ENCODE measurements at regions not wholly inside any gene's neighbourhood (a gene's known extent, or its start where the extent isn't known, plus 50 kb on each side); places are given as distances from the start of the nearest gene placed in this dataset.
"Not testable (repeated sequence)": the region's sequence is repeated elsewhere in the genome, so short reads cannot be mapped to it uniquely, and the experiment has no call there.

DNA sequence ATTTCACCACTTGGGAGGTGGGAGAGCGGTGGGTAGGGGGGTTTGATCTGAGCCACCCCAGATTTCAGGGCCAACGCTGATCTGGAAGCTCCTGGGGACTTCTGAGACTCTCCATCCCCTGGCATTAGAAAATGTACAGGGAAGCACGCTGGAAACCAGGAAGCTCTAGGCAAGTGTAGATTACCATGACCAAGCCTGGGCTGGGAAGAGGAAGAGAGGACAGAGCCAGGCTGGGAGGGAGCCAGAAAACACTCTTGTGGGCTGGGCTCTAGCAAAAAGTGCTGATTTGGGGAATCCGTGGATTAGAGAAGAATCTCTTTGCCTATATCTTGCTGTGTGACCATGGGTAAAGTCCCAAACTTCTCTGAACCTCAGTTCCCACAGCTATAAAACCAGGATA, 236.7 kb downstream of the BCL11B start:
- no peak for DNase-seq (ENCODE audit: low read depth in 4 of 4, low spot score in 2 of 4)

DNA sequence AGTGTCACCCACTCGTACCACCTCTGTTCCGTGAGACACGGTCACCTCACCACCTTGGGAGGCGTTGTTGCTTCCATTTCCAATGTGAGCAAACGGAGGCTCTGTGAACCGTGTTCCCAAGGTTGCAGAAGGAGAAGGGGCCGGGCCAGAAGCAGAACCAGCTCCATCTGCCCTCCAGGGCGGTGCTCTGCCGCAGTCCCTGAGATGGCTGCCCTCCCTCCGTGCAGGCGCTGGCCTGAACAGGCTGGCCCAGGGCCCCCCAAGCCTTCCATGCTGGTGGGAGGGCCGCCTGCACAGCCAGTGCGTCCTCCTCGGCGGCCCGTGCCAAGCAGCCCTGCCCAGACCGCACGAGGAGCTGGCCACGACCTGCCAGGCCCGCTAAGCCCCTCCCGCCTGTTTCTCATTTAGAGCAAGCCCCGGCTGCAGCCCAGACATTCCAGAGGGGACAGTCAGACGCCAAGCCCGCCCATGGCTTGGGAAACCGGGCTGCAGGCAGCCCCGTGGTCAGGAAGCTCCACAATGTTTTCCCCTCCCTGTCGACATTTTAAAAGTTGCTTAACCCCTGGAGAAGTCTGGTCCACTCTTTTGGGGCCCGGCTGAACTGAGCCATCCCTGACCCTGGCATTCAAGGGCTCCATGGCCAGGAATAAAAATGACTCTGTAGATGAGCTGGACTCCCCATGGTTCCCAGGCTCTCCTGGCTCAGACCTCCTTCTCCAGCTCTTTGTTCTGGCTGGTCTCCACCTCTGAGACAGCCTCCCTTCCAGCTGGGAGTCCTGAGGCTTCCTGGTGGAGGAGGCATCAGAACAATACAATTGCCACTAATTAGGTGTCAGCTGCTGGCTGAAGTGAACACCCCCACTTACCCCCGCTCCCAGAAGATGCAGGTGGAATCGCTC, 236.0 kb downstream of the BCL11B start:
- DNase-seq (ENCODE audit: low read depth in 4 of 4, low spot score in 2 of 4) = peak in 3 of 4 donors; percentile 5 to 33 (median 32)

DNA sequence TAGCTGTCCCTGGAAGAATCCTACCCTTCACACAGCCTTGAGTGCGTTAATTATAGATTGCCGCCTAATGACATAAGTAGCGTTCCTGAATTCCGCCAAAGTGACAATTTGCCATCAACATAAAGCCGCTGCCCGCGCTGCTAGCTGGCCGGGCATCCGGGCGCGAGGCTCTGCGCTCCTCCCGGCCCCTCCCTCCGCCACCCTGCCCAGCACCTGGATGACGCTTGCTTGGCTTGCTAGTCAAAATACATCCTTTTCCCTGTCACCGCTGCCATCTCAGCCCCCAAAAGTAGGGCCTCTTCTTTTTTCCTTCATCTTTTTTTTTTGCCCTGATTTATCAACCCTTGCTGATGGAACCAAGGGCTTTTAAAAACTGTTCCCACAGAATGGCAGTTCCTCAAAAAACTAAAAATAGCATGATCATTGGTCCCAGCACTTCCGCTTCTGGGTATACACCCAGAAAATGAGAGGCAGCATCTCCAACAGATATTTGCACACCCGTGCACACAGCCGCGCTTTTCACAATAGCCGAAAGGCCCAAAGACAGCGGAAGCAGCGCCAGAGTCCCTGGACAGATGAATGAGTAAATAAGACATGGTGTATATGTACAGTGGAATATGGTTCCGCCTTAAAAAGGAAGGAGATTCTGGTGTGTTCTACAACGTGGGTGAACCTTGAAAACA, 235.2 kb downstream of the BCL11B start:
- DNase-seq (ENCODE audit: low read depth in 4 of 4, low spot score in 2 of 4) = no peak

DNA sequence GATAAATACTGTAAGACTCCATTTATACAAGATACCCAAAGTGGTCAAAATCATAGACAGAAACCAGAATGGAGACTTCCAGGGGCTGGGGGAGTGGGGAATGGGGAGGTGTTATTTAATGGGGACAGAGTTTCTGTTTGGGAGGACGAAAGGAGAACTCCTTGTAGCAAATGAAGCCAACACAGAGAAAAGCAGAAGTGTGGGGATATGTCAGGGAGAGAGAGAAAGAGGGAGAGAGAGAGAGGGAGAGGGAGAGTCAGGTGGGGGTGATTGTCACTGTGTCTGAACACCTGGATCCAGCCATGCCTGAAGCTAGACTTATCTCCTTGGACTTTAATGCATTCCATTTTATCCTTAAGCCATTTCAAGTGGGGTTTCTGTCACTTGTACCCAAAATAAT, 234.7 kb downstream of the BCL11B start:
- not testable (repeated sequence) for DNase-seq (ENCODE audit: low read depth in 4 of 4, low spot score in 2 of 4)

DNA sequence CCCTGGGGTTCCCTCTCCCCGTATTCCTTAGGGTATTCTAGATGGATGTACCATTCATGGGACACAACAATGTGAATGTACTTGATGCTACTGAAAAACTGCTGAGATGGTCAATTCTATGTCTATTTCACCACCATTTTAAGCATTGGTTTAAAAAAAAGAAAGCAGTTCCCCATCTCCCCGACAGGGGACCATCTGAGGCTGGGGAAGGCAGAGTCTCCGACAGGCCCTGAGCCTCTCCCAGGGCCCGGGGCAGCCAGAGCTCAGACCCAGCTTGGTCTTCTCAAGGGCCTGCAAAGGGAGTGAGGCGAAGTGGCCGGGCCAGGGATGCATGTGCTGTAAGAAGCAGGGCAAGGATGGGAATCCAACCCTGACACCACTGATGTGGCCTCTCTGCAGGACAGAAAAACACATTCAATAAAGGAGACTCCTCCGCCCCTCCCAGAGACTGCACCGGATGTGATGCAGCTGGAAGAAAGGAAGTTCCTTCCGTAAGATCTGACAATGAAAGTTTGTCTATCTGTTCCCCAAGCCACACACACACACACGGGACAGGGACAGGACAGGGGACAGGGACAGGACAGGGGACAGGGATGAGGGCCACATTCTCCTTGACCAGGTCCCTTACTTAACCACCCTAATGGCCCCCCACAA, 234.1 kb downstream of the BCL11B start:
- no peak for DNase-seq (ENCODE audit: low read depth in 4 of 4, low spot score in 2 of 4)

DNA sequence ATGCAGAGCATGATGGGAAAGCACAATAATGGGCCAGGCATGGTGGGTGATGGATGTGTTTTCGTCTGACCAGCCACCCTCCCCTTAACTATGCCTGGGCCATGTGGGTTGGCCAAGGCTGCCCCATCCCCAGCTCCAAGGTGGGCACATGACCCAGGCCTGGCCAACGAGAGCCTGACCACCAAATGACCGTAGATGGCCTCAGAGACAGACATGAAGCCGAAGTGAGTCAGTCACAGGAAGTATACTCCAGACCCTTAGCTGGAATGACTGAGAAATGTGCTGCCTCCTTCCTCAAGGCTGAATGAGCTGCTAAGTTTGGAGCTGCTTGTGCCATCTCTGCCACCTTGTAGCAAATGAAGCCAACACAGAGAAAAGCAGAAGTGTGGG, 233.6 kb downstream of the BCL11B start:
- DNase-seq (ENCODE audit: low read depth in 4 of 4, low spot score in 2 of 4) = no peak

DNA sequence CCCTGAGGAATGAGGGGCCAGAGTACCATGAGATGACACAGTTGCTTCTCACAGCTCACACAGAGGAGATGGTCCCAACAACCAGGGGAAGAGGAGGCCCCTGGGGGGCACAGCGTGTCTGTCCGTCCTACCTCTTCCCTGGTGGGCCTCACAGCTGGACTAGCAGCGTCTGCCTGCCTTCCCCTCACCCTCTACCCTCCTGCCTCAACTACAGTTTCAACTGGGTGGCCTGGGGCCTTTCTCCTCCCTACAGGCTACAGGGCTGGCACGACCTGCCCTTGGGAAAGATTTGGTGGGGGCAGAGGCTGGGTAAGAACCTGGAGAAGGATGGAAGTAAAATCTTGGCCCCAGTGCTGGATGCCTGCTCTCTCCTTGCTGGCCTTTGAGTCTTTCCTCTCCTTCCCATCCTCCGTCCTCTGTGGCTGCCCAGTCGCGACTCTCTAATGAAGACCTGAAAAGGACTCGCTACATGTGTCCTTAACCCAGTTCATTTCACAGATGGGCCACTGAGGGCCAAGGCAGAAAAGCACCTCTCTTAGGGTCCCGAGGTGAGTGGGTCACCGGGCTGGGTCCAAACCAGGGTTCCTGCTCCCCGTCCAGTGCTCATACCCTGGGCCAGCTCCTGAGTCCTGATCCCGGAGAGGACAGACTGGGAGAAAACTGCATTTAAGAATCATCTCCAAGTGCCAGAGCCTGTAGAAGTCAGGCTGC, 232.5 kb downstream of the BCL11B start:
- no peak for DNase-seq (ENCODE audit: low read depth in 4 of 4, low spot score in 2 of 4)

DNA sequence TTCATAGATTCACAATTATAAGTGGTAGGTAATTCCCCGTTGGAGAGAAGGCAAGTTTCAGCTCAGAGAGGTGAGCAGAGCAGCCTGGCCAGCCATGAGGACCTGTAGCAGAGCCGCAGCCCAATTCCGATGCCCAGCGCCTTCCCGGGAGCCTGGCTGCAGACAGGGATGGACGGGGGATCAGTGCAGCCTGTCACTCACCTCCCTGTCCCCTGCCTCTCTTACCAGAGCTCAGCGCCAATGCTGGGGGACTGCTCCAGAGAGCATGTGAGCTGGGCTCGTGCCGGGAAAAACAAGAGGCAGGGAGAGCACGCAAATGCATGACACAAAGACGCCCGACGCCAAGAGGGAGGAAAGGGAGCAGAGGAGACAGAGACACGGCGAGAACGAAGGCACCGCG, 231.9 kb downstream of the BCL11B start:
- DNase-seq (ENCODE audit: low read depth in 4 of 4, low spot score in 2 of 4) = no peak

DNA sequence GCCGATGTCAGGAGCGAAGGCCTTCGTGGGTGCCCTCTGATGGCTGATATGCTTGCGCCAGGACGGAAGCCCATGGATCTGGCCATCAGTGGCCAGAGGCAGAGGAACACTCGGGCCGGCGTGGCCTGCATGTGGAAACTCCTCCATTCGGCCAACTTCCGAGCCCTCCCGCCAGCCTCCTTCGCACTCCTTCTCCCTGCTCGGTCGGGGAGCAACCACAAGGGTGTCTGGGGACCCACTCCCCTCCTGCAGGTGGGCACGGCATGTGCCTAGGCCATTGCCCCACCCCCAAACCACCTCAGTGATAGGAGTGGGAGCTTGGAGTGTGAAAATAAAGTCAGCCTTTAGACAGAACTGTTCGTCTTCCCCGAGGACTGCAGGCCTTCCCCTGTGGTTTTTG, 231.3 kb downstream of the BCL11B start:
- no peak for DNase-seq (ENCODE audit: low read depth in 4 of 4, low spot score in 2 of 4)

DNA sequence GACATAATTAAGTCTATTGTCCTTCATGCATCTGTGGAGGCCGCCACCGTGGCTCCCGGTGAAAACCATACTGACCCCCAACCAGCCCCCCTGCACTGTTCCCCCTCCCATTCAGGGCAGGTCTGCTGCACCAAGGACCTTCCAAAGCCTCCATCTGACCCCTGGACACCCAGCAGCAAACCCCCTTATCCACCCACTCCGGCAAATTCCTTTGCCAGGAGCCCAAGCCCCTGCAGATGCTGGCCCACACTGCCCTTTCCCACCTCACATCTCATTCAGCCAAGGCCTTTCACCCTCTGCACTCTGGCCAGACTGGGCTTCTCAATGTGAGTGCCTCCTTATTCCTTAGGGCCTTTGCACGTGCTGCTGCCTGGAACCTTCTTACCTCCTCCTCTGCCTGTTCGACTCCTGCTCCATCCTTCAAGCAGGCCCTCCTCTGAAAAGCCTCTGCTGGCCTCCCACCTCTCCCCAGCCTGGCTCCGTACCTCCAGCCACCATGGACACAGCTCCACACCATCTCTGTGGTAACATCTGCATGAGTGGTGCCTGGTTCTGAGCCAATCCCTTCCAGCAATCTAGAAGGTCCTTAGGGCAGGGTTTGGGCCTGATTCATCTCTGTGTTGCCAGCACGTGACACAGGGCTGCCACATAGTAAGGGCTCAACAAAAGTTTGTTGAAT, 230.7 kb downstream of the BCL11B start:
- DNase-seq (ENCODE audit: low read depth in 4 of 4, low spot score in 2 of 4) = no peak

DNA sequence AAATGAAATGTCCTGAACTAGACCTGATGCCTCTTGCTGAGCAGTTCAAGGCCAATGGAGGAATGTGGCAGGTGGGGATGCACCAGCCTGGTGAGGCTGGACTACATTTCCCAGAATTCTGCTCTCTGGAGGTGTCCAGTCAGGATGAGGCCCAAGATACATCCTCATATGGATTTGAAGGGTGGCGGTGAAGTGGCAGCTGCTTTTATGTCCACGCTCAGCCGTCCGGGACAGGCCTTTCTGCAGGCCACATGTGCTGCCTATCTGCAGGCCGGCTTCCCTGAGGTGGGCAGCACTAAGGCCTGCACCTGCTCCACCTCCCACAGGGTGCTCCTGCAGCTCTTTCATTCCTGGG, 230.2 kb downstream of the BCL11B start:
- DNase-seq (ENCODE audit: low read depth in 4 of 4, low spot score in 2 of 4) = no peak

DNA sequence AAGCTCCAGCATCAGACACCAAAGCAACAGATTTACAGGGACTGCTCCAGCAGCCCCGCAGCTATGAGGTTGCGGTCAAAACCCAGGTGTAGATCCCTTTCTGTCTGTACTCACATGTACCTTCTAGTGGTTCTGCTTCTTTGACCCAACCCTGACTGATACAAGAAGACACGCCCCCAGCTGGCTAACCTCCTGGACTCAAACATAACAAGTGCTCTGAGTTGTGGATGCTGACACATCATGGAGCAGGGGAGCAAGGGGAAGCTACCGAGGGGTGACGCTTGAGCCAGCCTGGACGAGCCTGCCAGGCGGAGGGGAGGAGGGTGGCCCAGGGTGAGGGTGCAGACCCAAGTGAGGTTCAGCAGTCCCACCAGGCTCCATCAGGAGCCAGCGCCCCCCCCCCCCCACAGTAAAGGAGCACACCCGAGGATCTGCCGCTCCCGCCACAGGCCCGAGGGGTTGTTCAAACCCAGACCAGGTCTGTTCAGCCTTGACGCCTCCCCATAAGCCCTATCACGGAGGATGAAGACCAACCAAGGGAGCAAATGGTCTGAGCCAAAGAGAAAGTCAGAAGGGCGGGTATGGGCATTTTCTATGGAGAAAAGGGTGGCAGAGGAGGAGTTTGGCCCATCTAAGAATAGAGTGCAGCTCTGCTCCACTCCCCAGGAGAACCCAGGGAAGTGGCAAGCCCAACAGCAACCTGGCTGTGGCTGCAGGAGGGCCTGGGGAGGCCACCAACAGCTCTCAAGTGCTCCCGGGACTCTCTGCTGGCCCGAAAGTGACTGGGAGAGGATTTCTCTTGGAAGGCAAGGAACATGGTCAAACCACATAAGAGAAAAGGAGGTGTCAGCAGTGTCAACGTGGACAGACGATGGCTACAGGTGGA, 229.4 kb downstream of the BCL11B start:
- DNase-seq (ENCODE audit: low read depth in 4 of 4, low spot score in 2 of 4) = no peak

DNA sequence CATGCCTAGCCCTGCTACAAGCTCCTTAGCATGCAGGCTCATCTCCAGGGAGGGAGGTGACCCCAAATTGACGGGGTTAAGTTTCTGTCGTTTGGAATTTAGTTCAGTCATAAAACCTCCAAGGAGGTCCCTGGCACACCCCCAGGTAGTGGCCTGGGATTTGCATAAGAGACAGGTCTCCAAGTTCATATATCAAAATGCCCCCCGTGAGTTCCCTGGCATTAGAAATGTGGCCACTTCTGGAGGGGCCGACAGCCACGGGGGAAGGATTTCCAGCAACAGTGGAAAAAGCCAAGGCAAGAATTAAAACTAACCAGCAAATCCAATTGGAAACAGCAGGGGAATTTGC, 228.8 kb downstream of the BCL11B start:
- no peak for DNase-seq (ENCODE audit: low read depth in 4 of 4, low spot score in 2 of 4)

DNA sequence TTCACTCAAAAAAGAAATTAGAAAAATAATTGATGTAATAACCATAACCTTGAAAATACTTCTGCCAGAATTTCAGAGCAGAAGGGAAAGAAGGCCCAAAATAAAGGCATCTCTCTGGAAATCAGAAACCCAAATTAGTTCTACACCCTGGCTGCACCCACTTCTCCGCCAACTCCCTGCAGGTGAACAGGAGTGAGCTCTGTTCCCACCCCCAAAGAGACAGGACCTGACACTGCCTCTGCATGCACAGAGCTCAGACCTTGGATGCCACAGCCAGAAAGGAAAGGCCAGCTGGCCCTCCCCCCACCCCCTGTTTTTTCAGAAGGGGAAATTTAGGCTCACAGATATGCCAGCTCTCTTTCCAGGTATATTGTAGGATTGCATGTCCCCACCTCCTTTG, 228.2 kb downstream of the BCL11B start:
- DNase-seq (ENCODE audit: low read depth in 4 of 4, low spot score in 2 of 4) = no peak

DNA sequence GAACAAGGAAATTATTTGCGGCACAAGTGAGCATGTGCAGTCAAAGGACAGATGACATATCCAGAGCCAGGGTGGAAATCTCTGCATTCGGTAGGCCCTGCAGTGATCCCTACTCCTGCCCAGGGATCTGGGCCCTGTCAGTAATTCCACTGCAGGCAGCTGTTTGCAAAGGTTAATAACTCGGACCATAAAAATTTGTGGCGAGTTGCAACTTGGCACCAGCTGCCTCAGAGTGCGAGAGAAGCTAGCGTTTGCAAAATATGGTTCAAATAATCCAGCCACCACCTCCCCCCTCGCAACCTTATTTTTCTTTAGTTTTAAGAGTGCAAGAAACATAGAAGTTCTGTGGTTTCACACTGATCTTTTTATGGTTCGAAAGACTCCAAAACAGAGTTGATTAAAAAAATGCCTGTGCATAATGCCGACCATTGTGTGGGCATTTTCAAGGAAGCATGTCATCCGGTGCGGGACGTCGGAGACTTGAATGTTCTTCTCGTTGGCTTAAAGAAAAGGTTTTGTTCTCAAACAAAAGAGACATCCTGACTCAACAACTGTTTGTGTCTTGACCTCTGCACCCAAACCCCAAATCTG, 224.5 kb downstream of the BCL11B start:
- no peak for DNase-seq (ENCODE audit: low read depth in 4 of 4, low spot score in 2 of 4)

DNA sequence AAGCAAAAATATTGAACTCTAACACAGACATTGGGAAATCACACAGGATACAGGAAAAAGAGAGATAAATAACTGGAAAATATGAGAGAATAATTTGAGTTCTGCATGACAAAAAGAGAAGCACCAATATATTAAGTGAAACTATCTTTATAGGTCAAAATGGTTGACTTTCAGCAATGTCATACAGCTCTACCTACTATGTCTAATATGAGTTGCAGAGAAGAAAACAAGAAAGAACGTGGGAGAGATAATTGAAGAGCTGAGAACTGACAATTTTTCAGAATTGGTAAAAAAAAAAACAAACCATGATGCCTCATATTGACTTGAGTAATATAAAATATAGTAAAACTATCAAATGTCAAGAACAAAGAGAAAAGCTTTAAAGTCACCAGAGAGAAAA, 221.7 kb downstream of the BCL11B start:
- no peak for DNase-seq (ENCODE audit: low read depth in 4 of 4, low spot score in 2 of 4)

DNA sequence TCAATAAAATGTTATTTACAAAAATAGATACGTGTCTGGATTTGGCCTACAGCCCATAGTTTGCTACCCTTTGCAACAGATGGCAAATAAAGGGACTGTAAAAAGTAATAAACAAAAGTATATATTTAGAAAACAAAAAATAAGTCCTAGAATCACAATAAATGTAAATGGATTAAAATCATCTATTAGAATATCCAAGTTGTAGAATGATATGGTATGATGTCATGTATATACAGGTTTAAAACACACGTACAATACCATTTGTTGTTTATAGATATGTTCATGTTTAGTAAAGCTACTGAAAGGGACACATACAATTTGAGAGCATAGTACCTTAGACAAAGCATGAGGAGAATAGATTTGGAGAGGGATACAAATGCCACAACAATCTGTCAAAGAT, 219.5 kb downstream of the BCL11B start:
- DNase-seq (ENCODE audit: low read depth in 4 of 4, low spot score in 2 of 4) = no peak

DNA sequence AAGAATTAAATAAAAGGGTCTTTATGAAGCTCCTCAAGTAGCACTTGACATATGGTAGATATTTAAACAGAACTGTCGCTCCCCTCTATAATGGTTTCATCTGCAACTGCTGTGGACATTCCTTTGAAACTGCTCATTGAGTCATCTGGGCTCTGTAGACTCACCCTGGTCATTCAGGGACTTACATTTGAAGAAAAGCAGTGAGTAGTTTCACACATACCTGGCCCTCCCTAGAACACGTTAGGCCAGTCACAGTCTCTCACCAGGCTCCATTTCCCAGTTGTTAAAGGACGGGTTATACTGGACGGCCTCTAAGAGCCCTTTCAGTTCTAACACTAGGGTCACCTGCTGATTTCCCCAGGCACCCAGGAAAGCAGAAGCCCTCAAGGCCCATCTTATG, 217.0 kb downstream of the BCL11B start:
- no peak for DNase-seq (ENCODE audit: low read depth in 4 of 4, low spot score in 2 of 4)

DNA sequence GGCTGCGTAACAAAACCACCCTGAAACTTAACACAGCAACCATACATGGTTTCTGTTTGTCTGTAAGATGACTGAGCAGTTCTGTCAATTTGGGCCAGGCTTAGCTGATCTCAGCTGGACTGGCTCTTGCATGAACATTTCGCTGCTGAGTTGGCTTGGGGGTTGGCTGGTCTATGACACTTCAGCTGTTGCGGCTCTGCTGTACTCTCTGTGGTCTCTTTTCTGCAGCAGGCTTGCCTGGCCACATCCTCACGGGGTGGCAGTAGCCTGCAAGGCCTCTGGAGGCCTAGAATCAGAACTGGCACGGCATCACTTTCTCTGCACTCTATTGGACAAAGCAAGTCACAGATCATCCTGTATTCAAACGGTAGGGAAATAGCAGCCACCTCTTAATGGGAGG, 216.2 kb downstream of the BCL11B start:
- no peak for DNase-seq (ENCODE audit: low read depth in 4 of 4, low spot score in 2 of 4)

All from left renal cortex interstitium (tissue), 4 donors.